HK-2 (cell line): ENCODE measurements at regions not wholly inside any gene's neighbourhood (a gene's known extent, or its start where the extent isn't known, plus 50 kb on each side); places are given as distances from the start of the nearest gene placed in this dataset.

ENCODE experiments used
- DNase-seq: peaks from one replicate; pipeline ENCODE4 v3.0.0-alpha.2; 2018; ENCODE audit not compliant: unreplicated experiment

DNA sequence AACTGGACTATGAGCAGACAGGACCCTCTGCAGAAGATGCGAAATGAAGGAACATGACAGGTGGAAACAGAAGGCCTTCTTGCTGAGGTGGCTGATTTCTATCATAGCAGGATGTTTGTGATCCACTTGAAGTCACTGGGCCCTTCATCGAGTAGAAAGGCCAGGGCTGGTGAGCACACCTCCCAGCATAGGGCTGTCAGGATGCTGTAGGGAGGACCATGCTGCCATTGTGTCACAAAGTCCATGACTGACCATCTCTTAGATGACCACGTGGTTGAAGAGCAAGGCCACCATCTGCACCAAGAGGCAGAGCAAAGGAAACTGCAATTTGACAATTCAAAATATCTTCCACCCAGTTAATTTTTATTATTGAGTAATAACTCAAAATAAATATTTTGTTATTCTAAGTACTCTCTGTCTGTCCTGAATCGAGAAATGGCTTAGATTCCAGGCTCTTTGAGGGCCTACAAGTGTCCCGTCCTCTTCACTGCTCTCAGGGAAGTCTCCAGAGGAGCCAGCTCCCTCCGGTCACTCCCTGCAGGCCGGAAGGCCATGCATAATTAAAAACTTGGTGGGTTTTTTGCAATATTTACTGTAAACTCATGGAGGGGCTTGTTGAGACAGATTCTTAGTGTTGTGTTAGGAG, 249.3 kb upstream of the ZMIZ1 start:
- no peak for DNase-seq

DNA sequence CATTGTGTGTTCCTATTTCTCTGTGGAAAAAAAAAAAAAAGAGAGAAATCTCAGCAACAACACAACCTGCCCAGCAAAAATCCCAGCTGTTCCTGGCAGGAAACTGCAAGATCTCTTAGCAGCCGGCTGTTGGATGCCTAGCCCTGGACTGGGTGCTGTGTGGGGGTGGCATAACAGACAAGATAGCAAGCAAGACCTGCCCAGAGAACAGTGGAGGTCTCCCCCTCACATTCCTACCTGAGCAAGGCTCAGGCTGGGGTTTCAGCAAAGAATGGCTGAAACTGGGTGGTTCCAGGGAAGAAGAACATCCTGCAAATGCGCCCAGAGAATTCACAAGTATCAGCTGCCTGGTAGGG, 248.8 kb upstream of the ZMIZ1 start:
- no peak for DNase-seq

DNA sequence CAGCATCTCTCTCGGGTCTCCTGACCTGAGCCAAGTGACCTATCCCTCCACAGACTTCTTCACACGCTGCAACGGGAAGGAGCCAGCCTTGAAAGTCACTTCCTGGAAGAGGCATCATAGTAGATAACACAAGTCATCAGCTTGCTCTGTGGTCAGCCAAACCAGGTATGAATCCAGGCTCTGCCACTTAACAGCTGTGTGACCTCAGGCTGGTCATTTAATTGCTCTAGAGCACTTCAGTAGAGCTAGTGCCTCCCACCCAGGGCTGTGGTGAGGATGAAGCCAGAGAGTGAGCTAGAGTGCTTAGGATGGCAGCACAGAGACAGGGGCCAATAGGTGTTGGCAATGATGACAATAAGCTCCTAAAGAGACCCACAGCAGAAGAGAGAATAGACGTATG, 247.7 kb upstream of the ZMIZ1 start:
- no peak for DNase-seq

DNA sequence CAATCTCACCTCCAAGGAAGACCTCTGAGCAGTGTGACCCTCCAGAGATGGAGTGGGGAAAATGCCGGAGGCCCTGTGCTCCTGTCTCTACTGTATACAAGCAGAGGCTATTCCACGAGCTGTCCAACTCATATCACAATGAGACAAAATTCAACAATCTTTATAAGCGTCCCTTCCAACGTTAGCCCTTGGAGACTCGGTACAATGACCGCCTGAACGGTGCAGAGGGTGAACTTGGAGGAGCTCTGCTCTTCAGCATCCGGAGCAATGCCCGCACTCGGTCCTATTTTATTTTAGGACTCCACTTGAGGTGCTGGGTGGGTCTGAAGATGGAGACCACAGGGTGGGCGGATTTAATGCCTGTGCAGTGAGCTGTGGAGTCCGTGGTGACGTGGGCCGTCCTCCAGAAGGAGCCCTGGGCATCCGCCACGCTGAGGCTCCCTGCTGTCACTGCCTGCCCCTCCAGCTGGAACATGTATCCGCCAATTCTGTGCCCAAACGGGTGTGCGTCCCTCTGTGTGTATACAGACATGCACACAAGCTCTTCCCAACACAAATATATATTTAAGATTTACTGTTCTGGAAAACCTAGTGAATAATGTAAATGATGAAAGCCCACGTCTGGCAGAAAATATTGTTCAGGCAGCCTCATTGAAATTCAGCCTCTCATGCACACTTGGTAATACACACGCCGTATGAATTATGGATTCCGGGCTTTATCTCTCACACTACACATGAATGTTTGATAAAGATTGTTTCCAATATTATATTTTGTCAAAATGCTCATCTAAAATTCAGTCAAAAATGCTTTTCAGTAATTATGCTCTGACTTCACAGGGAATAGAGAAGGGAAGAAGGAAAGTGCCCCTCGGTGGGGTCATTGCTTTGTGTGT, 239.9 kb upstream of the ZMIZ1 start:
- no peak for DNase-seq

DNA sequence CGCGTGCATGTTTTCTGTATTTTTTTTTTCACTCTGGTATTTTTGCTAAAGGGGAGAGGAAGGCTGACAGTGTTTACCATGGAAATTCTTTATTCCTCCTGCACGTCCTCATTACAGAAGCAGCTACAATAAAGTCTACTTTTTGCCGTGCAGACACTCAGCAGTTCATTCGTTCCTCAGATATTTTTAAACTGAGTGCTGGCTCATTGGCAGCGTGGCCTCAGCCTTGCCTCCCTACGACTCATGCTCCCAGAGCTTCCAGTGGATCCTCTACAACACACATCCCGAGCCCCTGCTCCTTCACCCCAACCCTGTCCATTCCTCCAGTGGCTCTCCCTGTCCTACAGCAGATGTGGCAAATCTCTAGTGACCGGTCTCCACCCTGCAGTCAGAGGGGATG, 239.2 kb upstream of the ZMIZ1 start:
- no peak for DNase-seq

DNA sequence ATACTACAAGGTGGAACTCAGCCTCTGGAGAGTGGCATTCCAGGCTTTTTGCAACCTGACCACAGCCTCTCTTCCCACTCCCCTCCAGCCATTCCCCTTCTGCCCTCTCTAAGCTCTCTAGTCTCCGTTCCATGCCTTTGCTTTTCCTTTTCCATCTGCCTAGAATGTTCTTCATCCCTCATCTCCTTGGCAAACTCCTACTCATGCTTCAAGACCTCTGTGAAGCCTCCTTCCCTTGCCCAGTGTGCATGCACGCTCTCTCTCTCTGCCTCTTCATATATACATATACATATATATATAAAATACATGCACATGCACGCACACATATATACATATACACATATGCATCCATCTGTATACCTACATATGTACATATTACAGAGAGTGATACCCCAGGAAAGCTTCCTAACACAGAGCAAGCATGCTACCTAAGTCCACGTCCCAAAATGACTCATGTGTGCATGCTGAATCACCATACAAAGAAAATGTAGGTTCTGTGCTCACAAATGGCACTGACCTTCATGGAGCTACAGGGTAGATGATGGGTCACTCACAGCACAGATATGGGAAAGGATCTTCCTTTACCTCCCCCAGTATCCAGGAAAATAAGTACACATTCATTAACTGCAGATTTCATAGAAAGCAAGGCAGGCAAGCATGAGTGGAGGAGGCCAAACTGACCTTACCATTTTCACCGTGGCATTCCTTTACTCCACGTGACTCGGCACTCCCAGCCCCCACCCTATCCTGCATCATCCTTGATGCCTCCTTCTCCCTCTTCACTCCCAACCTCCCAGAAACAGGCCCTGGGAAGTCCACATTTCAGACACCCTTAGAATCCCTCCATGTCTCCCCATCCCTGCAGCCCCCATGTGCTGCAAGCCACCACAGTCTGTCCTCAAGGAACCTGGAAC, 238.4 kb upstream of the ZMIZ1 start:
- DNase-seq = no peak

DNA sequence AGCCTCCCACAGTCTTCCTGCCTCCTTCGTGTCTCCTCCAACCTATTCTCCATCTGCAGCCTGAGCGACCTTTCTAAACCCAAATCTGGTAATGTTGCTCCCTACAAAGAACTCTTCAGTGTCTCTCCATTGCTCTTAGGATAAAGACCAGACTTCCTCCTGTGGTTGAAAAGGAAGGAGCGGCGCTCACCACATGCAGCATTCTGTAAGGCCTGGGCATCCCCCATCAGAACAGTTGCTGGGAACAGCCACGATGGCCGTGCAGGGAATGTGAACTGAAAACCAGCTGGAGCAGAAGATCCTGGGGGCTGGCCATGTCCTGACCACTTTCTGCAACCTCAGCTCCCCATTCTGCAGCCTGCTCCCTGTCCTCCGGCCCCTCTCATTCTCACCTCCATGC, 237.8 kb upstream of the ZMIZ1 start:
- DNase-seq = no peak

DNA sequence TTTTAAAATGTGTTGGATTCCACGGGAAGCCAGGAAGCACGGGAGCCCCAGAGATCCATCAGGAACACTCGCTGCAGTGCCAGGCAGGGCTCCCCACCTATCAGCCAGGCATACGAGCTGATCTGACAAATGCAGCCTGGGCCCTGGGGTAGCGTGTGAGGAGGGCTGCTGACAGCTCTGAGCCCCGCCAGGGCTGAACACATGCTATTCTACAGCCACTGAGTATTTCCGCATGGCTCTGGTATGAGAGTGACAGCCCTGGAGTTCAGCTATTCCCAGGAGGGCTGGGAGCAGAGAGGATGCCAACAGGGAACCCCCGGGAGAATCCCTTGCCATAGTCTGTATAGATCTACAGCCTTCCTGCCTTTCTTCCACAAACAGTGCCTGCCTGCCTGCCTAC, 237.3 kb upstream of the ZMIZ1 start:
- no peak for DNase-seq

DNA sequence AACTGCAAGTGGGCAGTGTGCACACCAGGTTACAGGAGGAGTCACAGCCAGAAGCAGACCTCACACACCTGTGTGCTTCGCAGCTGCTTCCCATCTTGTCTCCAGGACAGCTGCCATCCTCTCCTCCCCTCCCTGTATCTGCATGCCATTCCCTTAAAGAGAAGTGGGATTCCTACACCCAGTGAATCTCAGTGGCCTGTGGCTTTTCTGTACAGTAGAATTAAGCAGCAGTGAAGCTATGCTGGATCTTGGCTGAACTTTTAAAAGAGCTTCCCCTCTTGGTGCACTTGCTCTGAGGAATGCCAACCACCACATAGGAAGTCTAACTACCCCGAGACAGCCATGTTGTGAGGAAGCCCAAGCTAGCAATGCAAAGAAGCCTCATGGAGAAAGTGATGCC, 236.5 kb upstream of the ZMIZ1 start:
- DNase-seq = no peak

DNA sequence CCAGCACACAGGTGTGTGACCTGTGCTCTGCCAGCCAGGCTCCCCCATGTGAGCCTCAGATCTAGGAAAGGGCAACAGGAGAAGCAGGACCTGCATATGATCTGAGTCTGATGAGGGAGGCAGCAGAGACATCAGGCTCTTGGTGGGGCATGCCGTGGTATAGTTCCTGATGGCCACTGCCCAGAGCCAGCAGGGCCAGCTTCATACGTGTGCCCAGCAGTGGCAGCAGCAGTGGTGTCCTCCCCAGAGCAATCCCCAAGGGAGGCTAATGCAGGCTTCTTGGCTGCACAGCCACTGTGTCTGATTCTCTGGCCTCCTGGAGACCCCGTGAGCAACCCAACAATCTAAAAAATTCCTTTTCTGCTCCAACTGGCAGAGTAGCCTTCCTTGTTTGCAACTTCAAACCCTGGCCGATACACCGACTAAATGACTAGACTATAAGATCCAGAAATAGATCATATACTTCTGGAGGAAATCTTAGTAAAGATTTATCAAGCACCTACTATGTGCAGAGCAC, 230.6 kb upstream of the ZMIZ1 start:
- DNase-seq = no peak

DNA sequence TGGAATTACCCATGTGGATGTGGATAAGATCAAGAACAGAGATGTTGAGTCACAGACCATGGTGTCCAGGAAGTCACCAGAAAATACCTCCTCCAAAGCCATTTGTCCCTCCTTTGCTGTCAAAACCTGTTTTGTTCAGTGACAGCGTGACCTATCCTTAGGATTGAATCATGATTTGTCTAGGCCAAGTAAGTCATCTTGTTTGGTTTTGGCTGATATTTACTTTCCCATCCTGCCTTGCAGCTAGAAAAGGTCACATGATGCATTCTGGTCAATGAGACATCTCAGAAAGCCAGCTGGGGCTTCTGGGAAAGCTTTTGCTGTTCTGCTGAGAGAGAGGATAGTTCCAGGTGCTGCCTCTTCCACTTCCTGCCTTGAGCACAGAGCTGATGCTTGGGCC, 225.3 kb upstream of the ZMIZ1 start:
- DNase-seq = no peak

DNA sequence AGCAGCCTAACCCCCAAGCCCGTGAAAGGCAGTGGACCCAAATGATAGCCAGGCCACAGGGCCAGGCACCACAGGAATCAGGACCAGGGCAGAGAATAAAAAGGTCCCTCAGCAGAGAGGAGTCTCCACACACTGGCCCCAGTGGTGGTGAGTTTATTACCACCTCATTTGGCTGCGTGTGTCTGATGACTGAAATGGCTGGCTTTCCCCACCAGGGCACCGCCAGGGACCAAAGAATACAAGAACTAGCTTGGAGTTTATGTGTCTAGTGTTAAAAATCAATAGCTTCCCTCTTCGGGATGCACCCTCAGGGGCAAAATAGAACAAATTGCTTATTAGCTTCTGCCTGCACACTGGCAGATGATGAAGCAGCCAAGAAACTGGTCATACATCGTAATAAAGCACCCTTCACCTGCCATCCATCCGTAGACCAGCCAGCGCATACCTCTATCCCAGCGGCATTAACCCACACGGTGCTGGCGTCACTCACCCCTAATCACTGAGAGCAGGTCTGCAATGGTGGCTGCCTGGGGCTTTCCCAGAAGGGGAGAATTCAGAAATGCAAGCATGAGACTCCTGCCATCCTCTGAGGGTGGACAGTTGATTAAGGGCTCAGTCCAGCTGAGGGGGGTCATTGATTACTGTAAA, 223.7 kb upstream of the ZMIZ1 start:
- no peak for DNase-seq

DNA sequence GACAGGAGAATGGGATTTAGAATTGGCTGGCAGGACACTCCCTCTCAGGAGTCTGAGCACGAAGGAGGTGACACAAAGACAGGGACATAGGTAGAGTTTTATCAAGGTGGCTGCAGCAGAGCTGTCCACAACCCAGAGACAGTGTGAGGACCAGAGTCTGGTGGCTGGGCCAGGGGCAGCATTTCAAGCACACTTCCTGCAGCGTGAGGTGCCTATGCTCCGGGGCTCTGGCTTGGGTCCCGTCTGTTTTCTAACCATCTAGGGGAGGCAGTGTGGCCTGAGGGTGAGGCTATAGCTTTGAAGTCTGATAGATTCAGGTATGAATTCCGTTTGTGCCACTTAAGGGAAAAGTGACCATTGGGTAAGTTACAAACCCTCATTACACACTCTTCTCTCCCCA, 222.7 kb upstream of the ZMIZ1 start:
- DNase-seq = no peak

DNA sequence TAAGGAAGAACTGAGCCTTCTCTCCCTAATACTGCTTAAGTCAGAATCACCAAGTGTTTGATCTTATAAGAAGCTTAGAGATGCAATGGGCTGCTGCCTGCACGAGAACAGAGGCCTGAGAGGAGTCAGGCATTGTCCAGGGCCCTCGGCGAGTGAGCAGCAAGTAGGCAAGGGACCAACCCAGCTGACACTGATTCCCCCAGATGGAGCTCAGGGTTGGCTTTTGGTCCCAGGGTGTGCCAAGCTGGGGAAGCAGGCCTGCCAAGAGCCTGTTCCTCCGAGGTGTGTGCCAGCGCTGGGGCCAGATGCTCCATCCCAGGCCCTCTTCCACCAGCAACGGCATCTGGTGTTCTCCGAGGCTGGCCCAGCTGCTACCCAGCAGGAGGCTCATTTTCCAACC, 222.0 kb upstream of the ZMIZ1 start:
- DNase-seq = no peak

DNA sequence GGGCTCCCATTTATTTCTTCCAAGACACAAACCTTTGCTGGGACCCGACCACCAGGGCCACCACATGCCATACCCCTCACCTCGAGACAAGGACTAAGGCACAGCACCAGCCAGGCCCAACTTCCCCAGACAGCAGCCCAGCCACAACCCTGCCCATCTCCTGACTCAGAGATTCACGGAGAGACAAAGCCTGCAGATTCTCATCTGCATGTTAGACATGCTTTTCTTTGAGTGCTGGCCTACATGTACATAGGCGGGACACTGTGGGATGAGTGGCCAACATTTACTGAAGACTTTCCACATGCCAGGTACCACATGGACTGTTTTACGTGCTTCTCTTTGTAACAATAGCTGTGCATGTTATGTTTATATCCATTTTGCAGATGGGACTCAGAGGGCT, 221.3 kb upstream of the ZMIZ1 start:
- DNase-seq = no peak

DNA sequence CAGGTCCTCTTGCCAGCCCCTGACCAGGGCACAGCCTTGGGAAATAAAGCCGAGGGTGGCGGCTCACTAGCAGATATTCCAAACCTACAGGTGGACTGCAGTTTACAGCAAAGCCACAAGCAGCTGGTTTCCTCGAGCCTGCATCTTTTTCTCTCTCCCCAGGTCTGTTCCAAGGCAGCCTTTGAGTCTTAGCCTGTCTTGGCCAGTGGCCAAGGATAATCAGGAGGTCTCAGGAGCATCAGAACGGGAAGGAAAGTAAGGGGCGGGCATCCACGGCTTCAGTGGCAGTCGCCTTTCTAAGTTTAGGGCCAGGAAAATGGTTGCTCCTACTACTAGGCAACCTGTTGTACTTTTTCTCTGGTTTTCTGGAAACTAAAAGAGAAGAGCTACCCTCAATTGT, 219.7 kb upstream of the ZMIZ1 start:
- no peak for DNase-seq

DNA sequence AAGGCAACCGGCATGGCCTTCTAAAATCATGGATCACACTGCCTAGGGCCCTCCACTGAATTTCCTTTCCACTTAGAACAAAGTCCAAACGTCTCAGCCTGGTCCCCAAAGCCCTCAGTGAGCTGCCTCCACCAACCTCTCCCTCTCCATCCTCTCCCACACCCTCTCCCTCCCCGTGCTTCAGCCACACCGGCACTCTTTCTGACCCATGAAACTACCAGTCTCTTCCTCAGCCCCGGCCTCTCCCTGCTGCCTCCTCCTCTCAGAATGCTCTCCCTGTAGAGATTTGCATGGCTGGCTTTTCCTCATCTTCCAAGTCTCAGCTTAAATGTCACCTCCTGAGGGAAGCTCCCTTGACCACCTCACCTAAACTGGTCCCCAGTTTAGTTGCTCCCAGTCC, 219.0 kb upstream of the ZMIZ1 start:
- DNase-seq = no peak

DNA sequence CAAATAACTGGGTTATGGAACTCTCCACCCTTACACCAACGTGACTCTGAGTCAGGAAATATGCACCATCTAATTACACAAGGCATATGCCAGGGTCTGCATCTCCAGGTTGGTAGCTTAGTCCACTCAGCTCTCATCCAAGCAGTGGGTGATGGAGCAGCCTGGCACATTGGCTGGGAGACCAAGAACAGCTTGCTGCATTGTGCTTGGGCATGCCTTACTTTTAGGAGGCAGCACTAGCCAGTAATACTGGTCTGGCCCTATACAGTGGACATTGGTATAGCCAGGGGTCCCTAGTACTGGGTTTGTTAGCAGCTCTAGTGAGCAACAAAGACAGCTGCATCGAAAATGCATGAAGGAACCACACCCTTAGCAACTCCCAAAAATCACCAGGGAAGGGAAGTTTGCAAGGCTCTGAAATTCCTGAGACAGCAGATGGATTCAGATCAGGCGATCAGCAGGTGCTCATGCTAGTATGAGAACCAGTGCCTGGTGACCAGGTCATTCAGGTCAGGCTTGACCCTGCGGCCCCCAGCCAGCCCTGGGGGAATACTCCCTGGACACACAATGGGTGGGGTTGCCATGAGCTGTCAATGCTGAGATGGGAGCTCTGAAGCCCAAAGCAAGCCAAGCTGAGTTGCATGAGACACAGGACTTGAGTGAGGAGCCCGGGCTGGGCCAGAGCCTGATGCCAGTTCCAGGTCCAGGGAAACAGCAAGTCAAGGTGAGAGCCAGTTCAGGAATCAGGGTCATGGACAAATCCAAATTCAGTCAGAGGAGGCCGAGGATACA, 217.9 kb upstream of the ZMIZ1 start:
- no peak for DNase-seq

DNA sequence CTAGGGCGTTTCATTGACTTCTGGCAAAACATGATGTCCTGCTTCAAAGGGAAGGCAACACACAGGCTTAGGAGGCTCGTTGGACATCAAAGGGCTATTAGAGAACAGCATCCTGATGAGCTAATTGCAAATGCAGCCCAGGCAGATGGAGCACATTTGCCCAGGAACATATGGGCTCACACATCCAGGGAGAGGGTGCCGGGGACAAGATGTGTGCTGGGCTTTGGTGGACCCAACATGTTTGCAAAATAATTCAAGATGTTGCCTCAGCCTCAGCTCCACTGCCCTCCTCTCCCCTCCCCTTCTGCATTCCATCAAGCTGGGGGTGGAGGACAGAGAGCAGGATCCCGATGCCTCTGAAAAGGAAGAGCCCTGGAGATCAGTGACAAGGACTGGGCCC, 217.1 kb upstream of the ZMIZ1 start:
- no peak for DNase-seq

DNA sequence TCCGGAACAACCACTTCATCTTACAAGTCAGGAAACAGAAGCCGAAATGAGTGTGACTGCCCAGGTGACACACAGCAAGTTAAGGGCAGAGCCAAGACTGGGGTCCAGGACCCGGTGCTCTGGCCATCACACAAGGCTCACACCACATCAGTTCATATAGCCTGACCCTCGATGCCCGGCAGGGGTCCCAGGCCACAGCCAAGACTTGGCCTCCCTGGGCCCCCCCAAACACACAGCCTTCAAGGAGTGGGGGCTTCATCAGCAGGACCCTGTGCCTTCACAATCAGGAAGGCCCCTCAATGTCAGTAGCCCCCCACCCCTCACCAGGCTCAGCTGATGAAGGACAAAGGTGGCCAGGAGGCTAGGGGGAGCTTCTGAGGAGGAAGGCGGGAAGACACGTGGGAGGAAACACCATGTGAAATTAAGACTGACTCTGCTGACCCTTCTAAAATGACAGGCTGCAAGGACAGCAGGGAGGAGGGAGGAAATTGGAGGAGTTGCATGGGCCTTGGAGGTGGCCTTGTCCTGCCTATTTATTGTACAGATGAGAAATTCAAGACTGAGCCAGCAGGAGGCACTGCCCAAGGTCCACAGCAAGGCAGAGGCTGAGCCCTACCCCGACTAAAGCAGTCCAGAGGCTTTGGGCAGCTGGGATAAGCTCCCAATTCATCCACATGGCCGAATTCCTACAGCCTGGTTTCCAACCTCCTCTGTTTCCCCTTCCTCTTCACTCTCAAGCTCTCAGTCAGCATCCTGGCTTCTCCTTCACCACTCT, 216.1 kb upstream of the ZMIZ1 start:
- no peak for DNase-seq
